AG04449 (cell line): ENCODE measurements at regions not wholly inside any gene's neighbourhood (a gene's known extent, or its start where the extent isn't known, plus 50 kb on each side); places are given as distances from the start of the nearest gene placed in this dataset.

Experiments used
- CTCF ChIA-PET: fragments of 350-600 bp; formaldehyde crosslinking; extraction: SDS; loops from one replicate; lab custom pipeline; 2021; ENCODE audit warnings: antibody characterized with exemption; lab: Yijun Ruan, JAX
- POLR2A ChIA-PET: fragments of 400-600, 350-600 bp; formaldehyde crosslinking; extraction: SDS; loops from one replicate; lab custom pipeline; 2020; ENCODE audit warnings: antibody characterized with exemption, inconsistent platforms; lab: Yijun Ruan, JAX
- DNase-seq: peaks from one replicate; pipeline ENCODE4 v3.0.0-alpha.2; 2010; ENCODE audit warnings: low read depth, low spot score
- H3K4me3 ChIP-seq: 2 replicates; pipeline ENCODE4 v1.5.1; 2011; ENCODE audit warnings: low read depth, mild to moderate bottlenecking, control low read depth, low read length
- CTCF ChIP-seq: IDR thresholded peaks from one replicate; pipeline ENCODE4 v1.5.1; 2011; ENCODE audit warnings: mild to moderate bottlenecking, moderate library complexity, low read length, control low read depth, inconsistent platforms; ENCODE audit not compliant: insufficient read depth; ENCODE audit errors: missing control alignments

DNA sequence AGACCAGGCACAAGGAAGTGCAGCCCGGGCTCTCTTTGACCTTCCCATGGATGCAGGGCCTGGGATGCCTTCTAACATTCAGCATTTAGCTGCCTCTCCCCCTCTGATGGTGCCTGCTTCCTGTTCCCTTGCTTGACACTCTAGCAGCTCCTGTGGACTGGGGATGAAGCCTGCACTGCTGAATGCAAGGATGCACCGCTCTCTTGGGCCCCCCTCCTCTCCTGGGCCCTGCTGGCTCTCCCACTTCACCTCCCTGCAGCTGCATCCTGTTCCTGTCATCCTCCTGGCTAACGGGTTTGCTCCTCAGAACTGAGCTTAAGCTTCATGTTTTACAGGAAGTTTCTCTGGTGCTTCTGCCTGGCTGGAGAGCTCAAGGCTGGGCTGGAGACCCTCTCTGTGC lies 254.1 kb downstream of the TSN start:
- no peak for TF ChIP-seq CTCF
- POLR2A ChIA-PET: no interaction called here
- no peak overlapping the region for H3K4me3 ChIP-seq
- CTCF ChIA-PET: no interaction called here
- no peak for DNase-seq

- CTCF ChIA-PET: no interaction called here
- POLR2A ChIA-PET: no interaction called here
- H3K4me3 ChIP-seq: no peak overlapping the region
- no peak for TF ChIP-seq CTCF
- DNase-seq: no peak
These were observed 256.2 kb downstream of the TSN start for GRCh38 chr2:122011493-122012270.

DNA sequence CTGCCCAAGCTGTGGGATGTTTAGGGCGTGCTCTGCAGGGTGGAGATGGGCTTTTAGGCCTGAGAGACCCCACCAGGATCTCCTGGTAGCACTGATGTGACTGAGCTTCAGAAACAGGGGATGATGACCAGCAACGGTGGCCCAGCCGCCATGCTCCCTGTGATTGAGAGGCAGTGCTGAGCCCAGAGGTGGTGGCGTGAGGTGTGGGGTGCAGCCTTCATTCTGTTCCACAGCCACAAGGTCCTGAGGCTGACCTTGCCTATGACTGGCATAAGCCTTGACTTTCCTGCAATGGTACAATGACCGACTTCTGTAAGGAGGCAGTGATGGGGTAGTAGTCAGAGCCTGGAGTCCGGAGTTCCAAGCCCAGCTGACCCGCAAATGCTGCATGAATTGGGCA lies 263.3 kb downstream of the TSN start:
- CTCF ChIA-PET: no interaction called here
- no peak for DNase-seq
- POLR2A ChIA-PET: no interaction called here
- H3K4me3 ChIP-seq: no peak overlapping the region
- TF ChIP-seq CTCF: no peak

DNA sequence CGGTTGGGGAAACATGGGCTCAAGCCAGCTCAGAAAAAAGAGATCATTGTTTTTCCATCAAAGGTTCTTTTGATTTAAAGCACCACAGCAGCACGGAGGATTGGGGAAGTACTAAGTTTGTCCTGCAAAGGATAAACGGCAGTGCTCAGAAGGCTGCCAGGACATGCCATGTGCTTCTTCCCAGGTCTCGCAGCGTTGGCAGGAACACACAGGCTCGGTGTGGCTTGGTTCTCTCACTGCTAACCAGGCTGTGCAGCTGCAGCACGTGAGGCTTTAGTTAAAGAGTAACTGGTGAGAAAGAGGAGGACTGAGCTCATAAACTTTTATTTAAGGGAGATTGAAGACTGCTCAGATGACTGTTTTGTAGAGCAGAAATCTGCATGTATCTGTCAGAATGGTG lies 264.3 kb downstream of the TSN start:
- ChIA-PET CTCF (no interaction called here), POLR2A (no interaction called here)
- no peak for TF ChIP-seq CTCF
- no peak overlapping the region for H3K4me3 ChIP-seq
- no peak for DNase-seq

DNA sequence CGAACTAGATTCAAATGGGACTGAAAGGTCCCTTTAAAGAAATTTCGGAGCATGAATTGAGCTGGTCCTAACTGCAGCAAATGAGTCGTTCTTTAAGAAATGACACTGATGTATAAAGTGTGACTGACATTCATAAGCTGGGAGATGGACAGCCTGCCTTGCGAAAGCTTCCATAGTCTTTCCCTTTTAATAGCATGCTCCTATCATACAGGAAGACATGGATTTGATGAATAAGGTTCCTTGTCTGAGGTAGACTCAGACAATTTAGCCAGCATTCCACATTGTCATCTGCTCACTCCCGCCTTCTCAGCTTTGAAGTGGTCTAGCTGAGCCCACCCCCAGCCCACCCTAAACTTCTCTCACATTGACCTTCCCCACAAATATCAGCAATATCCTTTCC lies 264.9 kb downstream of the TSN start:
- TF ChIP-seq CTCF: no peak
- ChIA-PET CTCF (no interaction called here), POLR2A (no interaction called here)

DNA sequence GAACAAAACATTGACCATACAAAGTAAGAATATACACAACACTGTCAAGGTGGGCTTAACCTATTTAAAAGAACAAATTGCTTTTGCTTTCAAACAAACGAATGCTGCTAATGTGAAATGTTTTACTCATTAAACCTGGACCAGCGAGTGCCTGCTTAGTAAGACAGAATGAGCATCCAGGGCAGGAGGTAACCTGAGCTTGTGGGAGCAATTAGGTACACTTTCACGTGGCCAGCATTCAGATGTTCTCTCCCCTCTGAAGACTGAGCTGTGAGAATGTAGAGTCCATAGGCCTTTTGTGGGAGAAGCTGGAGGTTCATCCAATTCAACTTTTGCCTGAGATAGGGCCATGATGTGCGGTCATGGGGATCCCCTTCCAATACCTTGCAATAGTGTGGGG lies 266.5 kb downstream of the TSN start:
- CTCF ChIA-PET: no interaction called here
- no peak for DNase-seq
- TF ChIP-seq CTCF: no peak
- POLR2A ChIA-PET: no interaction called here
- H3K4me3 ChIP-seq: no peak overlapping the region

More for the DNA sequence above, 264.9 kb downstream of the TSN start:
- no peak for DNase-seq
- H3K4me3 ChIP-seq: no peak overlapping the region
